ENCODE measurements at regions not wholly inside any gene's neighbourhood (a gene's known extent, or its start where the extent isn't known, plus 50 kb on each side); places are given as distances from the start of the nearest gene placed in this dataset.

- Histone ChIP-seq H3K27ac (no peak overlapping the region), H3K27me3 (ENCODE audit: insufficient read depth, low read depth) (no peaks in the 10 kb centered on the region)
- TF ChIP-seq, protein P1, sequence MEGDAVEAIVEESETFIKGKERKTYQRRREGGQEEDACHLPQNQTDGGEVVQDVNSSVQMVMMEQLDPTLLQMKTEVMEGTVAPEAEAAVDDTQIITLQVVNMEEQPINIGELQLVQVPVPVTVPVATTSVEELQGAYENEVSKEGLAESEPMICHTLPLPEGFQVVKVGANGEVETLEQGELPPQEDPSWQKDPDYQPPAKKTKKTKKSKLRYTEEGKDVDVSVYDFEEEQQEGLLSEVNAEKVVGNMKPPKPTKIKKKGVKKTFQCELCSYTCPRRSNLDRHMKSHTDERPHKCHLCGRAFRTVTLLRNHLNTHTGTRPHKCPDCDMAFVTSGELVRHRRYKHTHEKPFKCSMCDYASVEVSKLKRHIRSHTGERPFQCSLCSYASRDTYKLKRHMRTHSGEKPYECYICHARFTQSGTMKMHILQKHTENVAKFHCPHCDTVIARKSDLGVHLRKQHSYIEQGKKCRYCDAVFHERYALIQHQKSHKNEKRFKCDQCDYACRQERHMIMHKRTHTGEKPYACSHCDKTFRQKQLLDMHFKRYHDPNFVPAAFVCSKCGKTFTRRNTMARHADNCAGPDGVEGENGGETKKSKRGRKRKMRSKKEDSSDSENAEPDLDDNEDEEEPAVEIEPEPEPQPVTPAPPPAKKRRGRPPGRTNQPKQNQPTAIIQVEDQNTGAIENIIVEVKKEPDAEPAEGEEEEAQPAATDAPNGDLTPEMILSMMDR (conservative IDR thresholded peaks at IDR 0.05; ENCODE audit: low read depth, low read length) = no peak
These were observed 137.2 kb upstream of the ETS2 start for GRCh38 chr21:38668541-38668940.

GRCh38 chr21:38669186-38669585 lies 136.5 kb upstream of the ETS2 start:
- no peak overlapping the region for H3K4me2 ChIP-seq

More at GRCh38 chr21:38668541-38668940, 137.2 kb upstream of the ETS2 start:
- no peaks in the 10 kb centered on the region for H3K79me2 ChIP-seq (ENCODE audit: insufficient read depth, low read depth)
- no peak overlapping the region for H3K9ac ChIP-seq
- H3K4me3 ChIP-seq (IDR thresholded peaks at IDR 0.05; ENCODE audit: insufficient read depth, low read depth, low read length) = no peak overlapping the region
- no peak overlapping the region for H2AFZ ChIP-seq (ENCODE audit: low read depth)
- H4K20me1 ChIP-seq (ENCODE audit: insufficient read depth) = no peaks in the 10 kb centered on the region
- H3K4me1 ChIP-seq (ENCODE audit: low read depth, poor library complexity, severe bottlenecking) = no peaks in the 10 kb centered on the region
- no peak overlapping the region for H3K4me2 ChIP-seq
- H3K36me3 ChIP-seq (ENCODE audit: insufficient read depth) = no peaks in the 10 kb centered on the region

DNA sequence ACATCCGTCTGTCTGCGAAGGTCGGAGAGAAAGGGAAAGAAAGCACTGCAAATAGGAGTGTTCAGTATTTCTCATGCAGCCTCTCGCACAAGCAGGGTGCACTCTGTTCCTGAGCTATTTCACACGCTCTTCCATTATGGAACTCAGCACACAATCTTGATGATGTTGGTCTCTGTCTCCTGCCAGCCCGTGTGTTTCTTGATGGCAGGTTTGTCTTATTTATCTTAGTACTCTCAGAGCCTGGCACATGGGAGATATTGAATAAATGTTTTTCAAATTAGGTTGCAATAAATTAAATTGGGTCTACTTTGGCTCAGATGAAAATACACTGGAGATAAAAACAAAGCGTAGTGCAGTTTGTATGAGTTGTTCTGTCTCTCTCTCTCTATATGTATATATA lies 134.9 kb upstream of the ETS2 start:
- no peaks in the 10 kb centered on the region for H4K20me1 ChIP-seq (ENCODE audit: insufficient read depth)
- H3K36me3 ChIP-seq (ENCODE audit: insufficient read depth) = no peaks in the 10 kb centered on the region
- no peaks in the 10 kb centered on the region for H3K79me2 ChIP-seq (ENCODE audit: insufficient read depth, low read depth)
- H3K4me2 ChIP-seq = no peak overlapping the region
- TF ChIP-seq, protein P1 (conservative IDR thresholded peaks at IDR 0.05; ENCODE audit: low read depth, low read length) = no peak
- no peaks in the 10 kb centered on the region for H3K4me1 ChIP-seq (ENCODE audit: low read depth, poor library complexity, severe bottlenecking)
- H3K9ac ChIP-seq = no peak overlapping the region
- H3K27me3 ChIP-seq (ENCODE audit: insufficient read depth, low read depth) = no peaks in the 10 kb centered on the region
- H3K27ac ChIP-seq = no peak overlapping the region
- no peak overlapping the region for H2AFZ ChIP-seq (ENCODE audit: low read depth)
- no peak overlapping the region for H3K4me3 ChIP-seq (IDR thresholded peaks at IDR 0.05; ENCODE audit: insufficient read depth, low read depth, low read length)

More at GRCh38 chr21:38669186-38669585, 136.5 kb upstream of the ETS2 start:
- no peak overlapping the region for H2AFZ ChIP-seq (ENCODE audit: low read depth)
- no peaks in the 10 kb centered on the region for H3K79me2 ChIP-seq (ENCODE audit: insufficient read depth, low read depth)
- TF ChIP-seq, protein P1 (conservative IDR thresholded peaks at IDR 0.05; ENCODE audit: low read depth, low read length) = peak; percentile 26; the same call in 1 of the 2 replicates
- no peaks in the 10 kb centered on the region for H3K4me1 ChIP-seq (ENCODE audit: low read depth, poor library complexity, severe bottlenecking)
- H4K20me1 ChIP-seq (ENCODE audit: insufficient read depth) = no peaks in the 10 kb centered on the region
- H3K4me3 ChIP-seq (IDR thresholded peaks at IDR 0.05; ENCODE audit: insufficient read depth, low read depth, low read length) = no peak overlapping the region
- H3K9ac ChIP-seq = no peak overlapping the region
- no peaks in the 10 kb centered on the region for H3K27me3 ChIP-seq (ENCODE audit: insufficient read depth, low read depth)
- H3K27ac ChIP-seq = no peak overlapping the region
- no peaks in the 10 kb centered on the region for H3K36me3 ChIP-seq (ENCODE audit: insufficient read depth)

DNA sequence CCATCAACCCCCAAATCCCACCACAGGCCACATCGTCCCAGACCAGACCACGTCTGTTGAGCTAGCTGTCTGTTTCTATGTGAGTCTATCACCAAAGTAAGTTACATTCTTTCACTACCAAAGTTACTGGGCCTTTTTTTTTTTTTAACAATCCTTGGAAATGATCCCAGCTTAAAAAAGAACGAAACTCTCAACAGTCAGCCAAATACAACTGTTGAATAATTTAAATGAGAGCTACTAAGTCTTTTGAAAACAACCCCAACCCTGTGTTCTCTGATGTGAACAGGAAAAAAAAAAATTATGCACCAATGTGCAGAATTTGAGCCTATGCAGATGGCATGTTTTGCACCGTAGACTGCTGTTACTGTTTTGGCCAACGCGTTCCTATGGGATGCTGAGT lies 134.0 kb upstream of the ETS2 start:
- TF ChIP-seq, protein P1 (conservative IDR thresholded peaks at IDR 0.05; ENCODE audit: low read depth, low read length) = no peak
- H3K9ac ChIP-seq = no peak overlapping the region
- H3K79me2 ChIP-seq (ENCODE audit: insufficient read depth, low read depth) = no peaks in the 10 kb centered on the region
- H3K36me3 ChIP-seq (ENCODE audit: insufficient read depth) = no peaks in the 10 kb centered on the region
- no peaks in the 10 kb centered on the region for H4K20me1 ChIP-seq (ENCODE audit: insufficient read depth)
- no peaks in the 10 kb centered on the region for H3K27me3 ChIP-seq (ENCODE audit: insufficient read depth, low read depth)
- no peak overlapping the region for H3K4me3 ChIP-seq (IDR thresholded peaks at IDR 0.05; ENCODE audit: insufficient read depth, low read depth, low read length)
- no peak overlapping the region for H2AFZ ChIP-seq (ENCODE audit: low read depth)
- H3K27ac ChIP-seq = no peak overlapping the region
- H3K4me1 ChIP-seq (ENCODE audit: low read depth, poor library complexity, severe bottlenecking) = no peaks in the 10 kb centered on the region
- no peak overlapping the region for H3K4me2 ChIP-seq

Data from KMS-11 (cell line).